Activated CD4-positive, alpha-beta memory T cell treated with anti-CD3 and anti-CD28 coated beads for 36 hours (primary cell): ENCODE measurements at regions not wholly inside any gene's neighbourhood (a gene's known extent, or its start where the extent isn't known, plus 50 kb on each side); places are given as distances from the start of the nearest gene placed in this dataset.

Experiments
- CTCF ChIA-PET: fragments of 350-600 bp; sonication (Branson Sonifier 250); formaldehyde crosslinking; loops from one replicate; lab custom pipeline; 2021; ENCODE audit warnings: antibody characterized with exemption, inconsistent platforms; lab: Charles Lee
- POLR2A ChIA-PET: fragments of 350-600 bp; sonication (Branson Sonifier 250); formaldehyde crosslinking; loops from one replicate; lab custom pipeline; 2021; ENCODE audit warnings: antibody characterized with exemption; lab: Charles Lee
- DNase-seq: peaks from one replicate; pipeline ENCODE4 v3.0.0-alpha.2; 2020
- H3K27ac Mint-ChIP-seq: one replicate; pipeline ENCODE4 v1.8.0; 2021; ENCODE audit warnings: mixed read lengths
- H3K27me3 Mint-ChIP-seq: one replicate; pipeline ENCODE4 v1.8.0; 2021; ENCODE audit warnings: mixed read lengths
- H3K36me3 Mint-ChIP-seq: one replicate; pipeline ENCODE4 v1.8.0; 2021; ENCODE audit warnings: mixed read lengths
- H3K4me1 Mint-ChIP-seq: one replicate; pipeline ENCODE4 v1.8.0; 2021; ENCODE audit warnings: low read depth, mixed read lengths
- H3K4me3 Mint-ChIP-seq: one replicate; pipeline ENCODE4 v1.8.0; 2021; ENCODE audit warnings: mild to moderate bottlenecking, mixed read lengths
- H3K9me3 Mint-ChIP-seq: one replicate; pipeline ENCODE4 v1.8.0; 2021; ENCODE audit warnings: mixed read lengths
- intact Hi-C: fragments of 100-400 bp; cut with micrococcal nuclease; formaldehyde crosslinking; loops from one replicate; pipeline ENCODE4 v1.15.1; 2023

- Mint-ChIP-seq H3K4me1 (no peaks in the 10 kb centered on the region), H3K27ac (no peak overlapping the region), H3K27me3 (no peaks in the 10 kb centered on the region), H3K4me3 (no peak overlapping the region), H3K9me3 (peaks cover 11% of the 10 kb centered on the region), H3K36me3 (no peaks in the 10 kb centered on the region)
- intact Hi-C loops: no loop called here
- POLR2A ChIA-PET: no interaction called here
- CTCF ChIA-PET: no interaction called here
- no peak for DNase-seq
Observed at GRCh38 chr11:37502202-37502601, 904.2 kb upstream of the RAG2 start.

- Mint-ChIP-seq H3K27me3 (no peaks in the 10 kb centered on the region), H3K27ac (no peak overlapping the region), H3K4me1 (no peaks in the 10 kb centered on the region), H3K36me3 (no peaks in the 10 kb centered on the region), H3K9me3 (peaks cover 8% of the 10 kb centered on the region), H3K4me3 (no peak overlapping the region)
- ChIA-PET CTCF (no interaction called here), POLR2A (no interaction called here)
- DNase-seq: no peak
- intact Hi-C loops: no loop called here
Observed at GRCh38 chr11:37500425-37500824, 902.4 kb upstream of the RAG2 start.

GRCh38 chr11:37497326-37497725, 899.3 kb upstream of the RAG2 start:
- DNase-seq: no peak
- Mint-ChIP-seq H3K36me3 (no peaks in the 10 kb centered on the region), H3K9me3 (peaks cover 5% of the 10 kb centered on the region), H3K27ac (no peak overlapping the region), H3K27me3 (no peaks in the 10 kb centered on the region), H3K4me3 (no peak overlapping the region), H3K4me1 (no peaks in the 10 kb centered on the region)
- POLR2A ChIA-PET: no interaction called here
- intact Hi-C loops: no loop called here
- CTCF ChIA-PET: no interaction called here

- no peak overlapping the region for H3K27ac Mint-ChIP-seq
- no peak for DNase-seq
- peaks cover 7% of the 10 kb centered on the region for H3K9me3 Mint-ChIP-seq
- no peak overlapping the region for H3K4me3 Mint-ChIP-seq
- H3K27me3 Mint-ChIP-seq: no peaks in the 10 kb centered on the region
- no peaks in the 10 kb centered on the region for H3K4me1 Mint-ChIP-seq
- intact Hi-C loops: no loop called here
- ChIA-PET POLR2A (no interaction called here), CTCF (no interaction called here)
- H3K36me3 Mint-ChIP-seq: no peaks in the 10 kb centered on the region
Observed at GRCh38 chr11:37496201-37496600, 898.2 kb upstream of the RAG2 start.

- Mint-ChIP-seq H3K4me1 (no peaks in the 10 kb centered on the region), H3K27me3 (no peaks in the 10 kb centered on the region), H3K36me3 (no peaks in the 10 kb centered on the region), H3K4me3 (no peak overlapping the region), H3K27ac (no peak overlapping the region), H3K9me3 (peaks cover 12% of the 10 kb centered on the region)
- ChIA-PET POLR2A (no interaction called here), CTCF (no interaction called here)
- intact Hi-C loops: no loop called here
- no peak for DNase-seq
Observed at GRCh38 chr11:37484298-37484697, 886.3 kb upstream of the RAG2 start.

GRCh38 chr11:37483761-37484160, 885.7 kb upstream of the RAG2 start:
- H3K27me3 Mint-ChIP-seq: no peaks in the 10 kb centered on the region
- DNase-seq: no peak
- ChIA-PET POLR2A (no interaction called here), CTCF (no interaction called here)
- H3K4me1 Mint-ChIP-seq: no peaks in the 10 kb centered on the region
- no peak overlapping the region for H3K4me3 Mint-ChIP-seq
- H3K9me3 Mint-ChIP-seq: peaks cover 12% of the 10 kb centered on the region
- no peak overlapping the region for H3K27ac Mint-ChIP-seq
- intact Hi-C loops: no loop called here
- no peaks in the 10 kb centered on the region for H3K36me3 Mint-ChIP-seq

GRCh38 chr11:37474889-37475288, 876.9 kb upstream of the RAG2 start:
- intact Hi-C loops: no loop called here
- no peaks in the 10 kb centered on the region for H3K36me3 Mint-ChIP-seq
- peaks cover 13% of the 10 kb centered on the region for H3K9me3 Mint-ChIP-seq
- ChIA-PET CTCF (no interaction called here), POLR2A (no interaction called here)
- no peaks in the 10 kb centered on the region for H3K27me3 Mint-ChIP-seq
- DNase-seq: no peak
- H3K4me3 Mint-ChIP-seq: no peak overlapping the region
- no peak overlapping the region for H3K27ac Mint-ChIP-seq
- no peaks in the 10 kb centered on the region for H3K4me1 Mint-ChIP-seq

- Mint-ChIP-seq H3K9me3 (peaks cover 12% of the 10 kb centered on the region), H3K4me1 (no peaks in the 10 kb centered on the region), H3K27me3 (no peaks in the 10 kb centered on the region), H3K36me3 (no peaks in the 10 kb centered on the region), H3K27ac (no peak overlapping the region), H3K4me3 (no peak overlapping the region)
- CTCF ChIA-PET: no interaction called here
- no peak for DNase-seq
- POLR2A ChIA-PET: no interaction called here
- intact Hi-C loops: no loop called here
Observed at GRCh38 chr11:37468344-37468743, 870.3 kb upstream of the RAG2 start.

- CTCF ChIA-PET: no interaction called here
- Mint-ChIP-seq H3K27me3 (no peaks in the 10 kb centered on the region), H3K27ac (no peak overlapping the region), H3K4me1 (no peaks in the 10 kb centered on the region), H3K9me3 (peaks cover 19% of the 10 kb centered on the region), H3K4me3 (no peak overlapping the region), H3K36me3 (no peaks in the 10 kb centered on the region)
- DNase-seq: no peak
- intact Hi-C loops: no loop called here
- POLR2A ChIA-PET: no interaction called here
Observed at GRCh38 chr11:37465221-37465620, 867.2 kb upstream of the RAG2 start.

GRCh38 chr11:37459456-37459855, 861.4 kb upstream of the RAG2 start:
- Mint-ChIP-seq H3K27ac (no peak overlapping the region), H3K4me3 (no peak overlapping the region), H3K36me3 (no peaks in the 10 kb centered on the region), H3K9me3 (peaks cover 27% of the 10 kb centered on the region), H3K4me1 (no peaks in the 10 kb centered on the region), H3K27me3 (no peaks in the 10 kb centered on the region)
- intact Hi-C loops: no loop called here
- DNase-seq: no peak
- POLR2A ChIA-PET: no interaction called here
- CTCF ChIA-PET: no interaction called here

GRCh38 chr11:37456746-37457145, 858.7 kb upstream of the RAG2 start:
- DNase-seq: no peak
- Mint-ChIP-seq H3K4me1 (no peaks in the 10 kb centered on the region), H3K27ac (no peak overlapping the region), H3K36me3 (no peaks in the 10 kb centered on the region), H3K4me3 (no peak overlapping the region), H3K27me3 (no peaks in the 10 kb centered on the region), H3K9me3 (peaks cover 26% of the 10 kb centered on the region)
- ChIA-PET POLR2A (no interaction called here), CTCF (no interaction called here)
- intact Hi-C loops: no loop called here

GRCh38 chr11:37451903-37452302, 853.9 kb upstream of the RAG2 start:
- intact Hi-C loops: no loop called here
- Mint-ChIP-seq H3K36me3 (no peaks in the 10 kb centered on the region), H3K4me1 (no peaks in the 10 kb centered on the region), H3K27ac (no peak overlapping the region), H3K27me3 (no peaks in the 10 kb centered on the region), H3K9me3 (peaks cover 24% of the 10 kb centered on the region), H3K4me3 (no peak overlapping the region)
- no peak for DNase-seq
- ChIA-PET POLR2A (no interaction called here), CTCF (no interaction called here)

GRCh38 chr11:37450613-37451012, 852.6 kb upstream of the RAG2 start:
- no peak for DNase-seq
- Mint-ChIP-seq H3K4me3 (no peak overlapping the region), H3K27ac (no peak overlapping the region), H3K9me3 (peaks cover 18% of the 10 kb centered on the region), H3K4me1 (no peaks in the 10 kb centered on the region), H3K36me3 (no peaks in the 10 kb centered on the region), H3K27me3 (no peaks in the 10 kb centered on the region)
- intact Hi-C loops: no loop called here
- ChIA-PET POLR2A (no interaction called here), CTCF (no interaction called here)

- H3K27ac Mint-ChIP-seq: no peak overlapping the region
- intact Hi-C loops: no loop called here
- no peak overlapping the region for H3K4me3 Mint-ChIP-seq
- ChIA-PET POLR2A (no interaction called here), CTCF (no interaction called here)
- peaks cover 13% of the 10 kb centered on the region for H3K9me3 Mint-ChIP-seq
- no peaks in the 10 kb centered on the region for H3K36me3 Mint-ChIP-seq
- no peaks in the 10 kb centered on the region for H3K27me3 Mint-ChIP-seq
- no peaks in the 10 kb centered on the region for H3K4me1 Mint-ChIP-seq
- DNase-seq: no peak
Observed at GRCh38 chr11:37449146-37449545, 851.1 kb upstream of the RAG2 start.
